ENCODE measurements at regions not wholly inside any gene's neighbourhood (a gene's known extent, or its start where the extent isn't known, plus 50 kb on each side); places are given as distances from the start of the nearest gene placed in this dataset.

DNA sequence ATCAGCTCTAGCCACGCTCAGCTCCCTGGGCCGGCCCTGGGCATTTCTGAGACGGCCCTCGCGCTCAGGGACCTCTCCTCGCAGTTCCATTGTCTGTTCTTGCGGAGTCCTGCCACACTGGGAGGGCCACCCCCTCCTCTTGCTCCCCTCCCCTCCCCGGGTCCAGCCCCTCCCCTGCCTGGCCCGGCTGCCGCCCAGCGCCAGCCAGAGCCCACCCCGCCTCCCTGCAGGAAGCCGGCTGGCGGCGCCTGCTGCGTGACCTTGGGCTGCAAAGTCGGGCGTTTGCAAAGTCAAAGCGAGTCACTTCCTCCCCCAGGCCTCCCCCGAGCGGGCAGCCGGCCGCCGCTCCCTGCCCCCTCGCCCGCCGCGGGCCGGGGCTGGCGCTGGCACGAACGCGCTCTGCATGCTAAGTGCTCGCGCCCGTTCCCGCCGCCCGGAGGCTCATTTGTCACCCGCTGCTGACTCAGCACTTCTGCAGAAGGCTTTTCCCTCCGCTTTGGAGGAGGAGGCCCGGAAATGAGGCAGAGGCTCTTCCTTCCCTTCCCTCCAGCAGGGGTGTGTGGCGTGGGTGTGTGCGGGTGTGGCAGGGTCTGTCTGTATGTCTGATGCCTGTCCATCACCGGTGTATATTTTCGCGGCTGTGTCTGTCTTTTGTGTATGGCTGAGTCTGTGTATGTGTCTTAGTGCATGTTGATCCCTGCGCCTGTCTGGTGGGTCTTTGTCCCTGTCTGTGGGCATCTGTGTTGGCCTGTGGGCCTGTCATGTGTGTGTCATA is 72.0 kb downstream of the IRF2BPL start:
- peak overlapping the region; percentile 66 for H3K9ac ChIP-seq (ENCODE audit: insufficient read depth, low read length)
- H3K27me3 ChIP-seq (ENCODE audit: control insufficient read depth, insufficient read depth, low read length) = no peaks in the 10 kb centered on the region
- peak overlapping the region; percentile 88 for H3K27ac ChIP-seq (ENCODE audit: insufficient read depth, low read length)
- peak overlapping the region; percentile 62 for H2AFZ ChIP-seq (ENCODE audit: low read length)
- H3K4me1 ChIP-seq (ENCODE audit: control insufficient read depth, extremely low read depth, insufficient read depth, low read length) = peaks cover 38% of the 10 kb centered on the region
- no peak for TF ChIP-seq EZH2 (IDR thresholded peaks at IDR 0.05; ENCODE audit: low read length, missing control alignments)
- TF ChIP-seq, protein P1, sequence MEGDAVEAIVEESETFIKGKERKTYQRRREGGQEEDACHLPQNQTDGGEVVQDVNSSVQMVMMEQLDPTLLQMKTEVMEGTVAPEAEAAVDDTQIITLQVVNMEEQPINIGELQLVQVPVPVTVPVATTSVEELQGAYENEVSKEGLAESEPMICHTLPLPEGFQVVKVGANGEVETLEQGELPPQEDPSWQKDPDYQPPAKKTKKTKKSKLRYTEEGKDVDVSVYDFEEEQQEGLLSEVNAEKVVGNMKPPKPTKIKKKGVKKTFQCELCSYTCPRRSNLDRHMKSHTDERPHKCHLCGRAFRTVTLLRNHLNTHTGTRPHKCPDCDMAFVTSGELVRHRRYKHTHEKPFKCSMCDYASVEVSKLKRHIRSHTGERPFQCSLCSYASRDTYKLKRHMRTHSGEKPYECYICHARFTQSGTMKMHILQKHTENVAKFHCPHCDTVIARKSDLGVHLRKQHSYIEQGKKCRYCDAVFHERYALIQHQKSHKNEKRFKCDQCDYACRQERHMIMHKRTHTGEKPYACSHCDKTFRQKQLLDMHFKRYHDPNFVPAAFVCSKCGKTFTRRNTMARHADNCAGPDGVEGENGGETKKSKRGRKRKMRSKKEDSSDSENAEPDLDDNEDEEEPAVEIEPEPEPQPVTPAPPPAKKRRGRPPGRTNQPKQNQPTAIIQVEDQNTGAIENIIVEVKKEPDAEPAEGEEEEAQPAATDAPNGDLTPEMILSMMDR (conservative IDR thresholded peaks at IDR 0.05 in 1 of 2, IDR thresholded peaks at IDR 0.05 in 1 of 2; ENCODE audit: low read depth in 1 of 2, low read length in 2 of 2) = no peak
- H3K9me3 ChIP-seq (ENCODE audit: control insufficient read depth, insufficient read depth, low read depth, low read length) = no peaks in the 10 kb centered on the region
- peak overlapping the region; percentile 88 for H3K4me2 ChIP-seq (ENCODE audit: extremely low read depth, insufficient read depth, low read length)
- no peaks in the 10 kb centered on the region for H3K36me3 ChIP-seq (ENCODE audit: control insufficient read depth, insufficient read depth, low read length)
- H3K79me2 ChIP-seq (ENCODE audit: control insufficient read depth, insufficient read depth, low read length) = no peaks in the 10 kb centered on the region
- peak overlapping the region in 2 of 4 experiments; percentile 1 to 36 for H3K4me3 ChIP-seq (replicated peaks in 1 of 4; ENCODE audit: control extremely low read depth in 1 of 4, insufficient read depth in 1 of 4, low read depth in 3 of 4, low read length in 4 of 4)
- no peaks in the 10 kb centered on the region for H4K20me1 ChIP-seq (ENCODE audit: control insufficient read depth, extremely low read depth, insufficient read depth, low read length)
- peak; percentile 94 for DNase-seq (ENCODE audit: low read depth in 2 of 2)

DNA sequence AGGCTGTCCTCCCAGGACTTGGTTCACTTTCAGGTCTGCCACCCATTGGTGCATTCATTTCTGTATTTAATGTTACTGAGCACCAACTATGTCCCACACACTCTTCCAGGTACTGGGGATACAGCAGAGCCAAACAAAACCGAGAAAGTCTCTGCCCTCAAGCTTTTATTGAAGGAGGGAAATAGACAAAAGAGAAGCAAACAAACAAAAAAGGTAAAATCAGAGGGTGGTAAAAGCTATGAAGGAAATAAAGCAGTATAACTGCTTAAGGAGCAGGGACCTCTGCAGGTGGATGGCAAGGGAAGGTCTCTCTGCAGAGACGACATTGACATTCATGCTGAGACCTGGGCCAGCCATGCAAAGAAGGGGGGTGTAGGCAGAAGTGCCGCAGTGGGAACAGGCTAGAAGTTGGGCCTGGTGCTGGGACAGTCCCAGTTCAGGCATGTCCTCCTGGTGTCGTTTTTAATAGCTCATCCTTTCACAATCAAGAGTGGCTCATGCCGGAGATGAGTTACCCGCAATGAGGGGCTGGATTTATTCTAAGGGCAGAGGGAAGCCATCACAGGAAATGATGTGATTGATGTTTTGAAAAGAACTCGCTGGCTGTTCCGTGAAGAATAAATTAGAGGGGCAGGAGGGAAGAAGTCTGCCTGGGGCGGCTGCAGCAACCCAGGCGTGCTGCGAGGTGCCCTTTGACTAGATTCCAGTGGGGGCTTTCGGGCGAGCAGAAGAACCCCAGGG is 72.8 kb downstream of the IRF2BPL start:
- Histone ChIP-seq H4K20me1 (ENCODE audit: control insufficient read depth, extremely low read depth, insufficient read depth, low read length) (no peaks in the 10 kb centered on the region), H3K4me3 (replicated peaks in 1 of 4; ENCODE audit: control extremely low read depth in 1 of 4, insufficient read depth in 1 of 4, low read depth in 3 of 4, low read length in 4 of 4) (peak overlapping the region in 1 of 4 experiments; percentile 36), H3K9me3 (ENCODE audit: control insufficient read depth, insufficient read depth, low read depth, low read length) (no peaks in the 10 kb centered on the region), H3K79me2 (ENCODE audit: control insufficient read depth, insufficient read depth, low read length) (no peaks in the 10 kb centered on the region), H3K9ac (ENCODE audit: insufficient read depth, low read length) (peak overlapping the region; percentile 56), H3K27me3 (ENCODE audit: control insufficient read depth, insufficient read depth, low read length) (no peaks in the 10 kb centered on the region), H3K36me3 (ENCODE audit: control insufficient read depth, insufficient read depth, low read length) (no peaks in the 10 kb centered on the region), H3K4me2 (ENCODE audit: extremely low read depth, insufficient read depth, low read length) (peak overlapping the region; percentile 88), H3K27ac (ENCODE audit: insufficient read depth, low read length) (peak overlapping the region; percentile 88), H2AFZ (ENCODE audit: low read length) (no peak overlapping the region), H3K4me1 (ENCODE audit: control insufficient read depth, extremely low read depth, insufficient read depth, low read length) (peaks cover 35% of the 10 kb centered on the region)
- no peak for TF ChIP-seq EZH2 (IDR thresholded peaks at IDR 0.05; ENCODE audit: low read length, missing control alignments)
- TF ChIP-seq, protein P1 (conservative IDR thresholded peaks at IDR 0.05 in 1 of 2, IDR thresholded peaks at IDR 0.05 in 1 of 2; ENCODE audit: low read depth in 1 of 2, low read length in 2 of 2) = no peak
- DNase-seq (ENCODE audit: low read depth in 2 of 2) = peak; percentile 39 to 49

DNA sequence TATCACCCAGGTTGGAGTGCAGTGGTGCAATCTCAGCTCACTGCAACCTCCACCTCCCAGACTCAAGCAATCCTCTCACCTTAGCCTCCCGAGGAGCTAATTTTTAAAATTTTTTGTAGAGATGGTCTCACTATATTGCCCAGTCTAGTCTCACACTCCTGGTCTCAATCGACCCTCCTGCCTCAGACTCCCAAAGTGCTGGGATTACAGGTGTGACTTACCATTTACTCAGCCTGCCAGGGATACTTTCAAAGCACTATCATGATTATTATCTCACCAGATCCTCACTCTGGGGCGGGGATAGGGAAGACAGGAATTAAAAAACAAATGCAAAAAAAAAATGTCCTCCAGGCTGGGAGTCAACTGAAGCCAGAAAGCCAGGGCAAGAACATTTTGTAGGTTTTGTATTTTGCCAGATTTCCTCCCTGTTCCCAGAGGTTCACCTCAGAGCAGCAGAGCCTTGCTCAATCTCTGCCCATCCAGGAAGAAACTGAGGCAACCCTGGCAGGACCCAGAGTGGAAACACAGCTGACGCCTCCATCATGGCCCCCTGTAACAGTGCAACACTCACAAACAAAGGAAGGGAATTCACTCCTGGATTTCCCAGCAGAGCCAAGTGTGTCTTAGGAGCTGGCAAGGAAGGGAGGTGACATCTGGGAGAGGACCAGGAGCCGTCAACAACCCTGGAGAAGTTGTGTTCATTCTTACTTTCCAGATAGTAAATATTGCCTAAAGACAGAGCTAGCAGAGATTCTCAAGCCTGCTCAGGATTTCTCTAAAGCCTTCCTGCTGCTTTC is 73.9 kb downstream of the IRF2BPL start:
- Histone ChIP-seq H3K9me3 (ENCODE audit: control insufficient read depth, insufficient read depth, low read depth, low read length) (no peaks in the 10 kb centered on the region), H2AFZ (ENCODE audit: low read length) (peak overlapping the region; percentile 41), H4K20me1 (ENCODE audit: control insufficient read depth, extremely low read depth, insufficient read depth, low read length) (no peaks in the 10 kb centered on the region), H3K36me3 (ENCODE audit: control insufficient read depth, insufficient read depth, low read length) (no peaks in the 10 kb centered on the region), H3K79me2 (ENCODE audit: control insufficient read depth, insufficient read depth, low read length) (no peaks in the 10 kb centered on the region), H3K27me3 (ENCODE audit: control insufficient read depth, insufficient read depth, low read length) (no peaks in the 10 kb centered on the region), H3K4me1 (ENCODE audit: control insufficient read depth, extremely low read depth, insufficient read depth, low read length) (peaks cover 39% of the 10 kb centered on the region), H3K4me3 (replicated peaks in 1 of 4; ENCODE audit: control extremely low read depth in 1 of 4, insufficient read depth in 1 of 4, low read depth in 3 of 4, low read length in 4 of 4) (no peak overlapping the region), H3K27ac (ENCODE audit: insufficient read depth, low read length) (peak overlapping the region; percentile 88), H3K4me2 (ENCODE audit: extremely low read depth, insufficient read depth, low read length) (peak overlapping the region; percentile 33), H3K9ac (ENCODE audit: insufficient read depth, low read length) (peak overlapping the region; percentile 6)
- TF ChIP-seq, protein P1 (conservative IDR thresholded peaks at IDR 0.05 in 1 of 2, IDR thresholded peaks at IDR 0.05 in 1 of 2; ENCODE audit: low read depth in 1 of 2, low read length in 2 of 2) = no peak
- no peak for TF ChIP-seq EZH2 (IDR thresholded peaks at IDR 0.05; ENCODE audit: low read length, missing control alignments)
- DNase-seq (ENCODE audit: low read depth in 2 of 2) = no peak
